ENCODE measurements at regions not wholly inside any gene's neighbourhood (a gene's known extent, or its start where the extent isn't known, plus 50 kb on each side); places are given as distances from the start of the nearest gene placed in this dataset.

GRCh38 chr5:138700581-138701362 is 52.5 kb upstream of the CTNNA1 start (continued):
- TF ChIP-seq SMAD5 (IDR thresholded peaks at IDR 0.05; ENCODE audit: low read depth) = no peak
- TF ChIP-seq EZH2 (IDR thresholded peaks at IDR 0.05; ENCODE audit: borderline replicate concordance, control insufficient read depth, low read depth, low read length) = no peak
- no peak for TF ChIP-seq JUND (IDR thresholded peaks at IDR 0.05; ENCODE audit: low read depth, low read length)
- no peak for TF ChIP-seq CREB1 (IDR thresholded peaks at IDR 0.05; ENCODE audit: low read depth)

GRCh38 chr5:138699482-138699881 is 53.7 kb upstream of the CTNNA1 start:
- Histone ChIP-seq H3K27ac (ENCODE audit: control insufficient read depth, insufficient read depth) (no peak overlapping the region), H3K27me3 (replicated peaks in 1 of 2; ENCODE audit: control insufficient read depth in 2 of 2, insufficient read depth in 2 of 2, low read length in 1 of 2) (no peaks in the 10 kb centered on the region; a peak in 1 of 4 replicates), H3K4me2 (ENCODE audit: control insufficient read depth, insufficient read depth) (no peak overlapping the region), H2AFZ (ENCODE audit: control insufficient read depth, low read depth, low read length) (no peak overlapping the region), H3K9me3 (replicated peaks; ENCODE audit: control insufficient read depth, insufficient read depth, low read length) (no peaks in the 10 kb centered on the region), H3K4me1 (ENCODE audit: control insufficient read depth, insufficient read depth, low read length) (no peaks in the 10 kb centered on the region), H3K4me3 (no peak overlapping the region), H4K20me1 (ENCODE audit: control insufficient read depth, insufficient read depth) (no peaks in the 10 kb centered on the region), H3K9ac (ENCODE audit: control insufficient read depth, insufficient read depth, low read length) (no peak overlapping the region), H3K36me3 (ENCODE audit: control insufficient read depth in 2 of 2, insufficient read depth in 2 of 2, low read length in 1 of 2) (no peaks in the 10 kb centered on the region), H3K79me2 (ENCODE audit: control insufficient read depth, insufficient read depth, low read length) (no peaks in the 10 kb centered on the region)
- in situ Hi-C loops (cut with MboI) (no loop called here), intact Hi-C loops (cut with micrococcal nuclease; ENCODE audit: unreplicated experiment) (no loop called here)
- ATAC-seq (no peak), DNase-seq (ENCODE audit: low read depth, low spot score) (no peak), FAIRE-seq (no peak)
- SMC1A ChIA-PET (ENCODE audit: uncharacterized antibody, unreplicated experiment) = no interaction called here
- POLR2A ChIA-PET = no interaction called here
- BruUV-seq (replicated peaks) = no TSS peak
- WGBS (ENCODE audit: insufficient coverage, insufficient replicate concordance, low lambda C conversion rate, missing lambda C conversion rate) = 59% methylated on average over 2 of the region's 2 CpGs
- CTCF ChIA-PET = no interaction called here
- RAD21 ChIA-PET (ENCODE audit: unreplicated experiment) = no interaction called here
- TF ChIP-seq SMAD5 (IDR thresholded peaks at IDR 0.05; ENCODE audit: low read depth) (no peak), SIN3A (IDR thresholded peaks at IDR 0.05; ENCODE audit: low read depth, low read length) (no peak), NR2C1 (IDR thresholded peaks at IDR 0.05) (no peak), IKZF2 (IDR thresholded peaks at IDR 0.05) (no peak), POU2F2 (IDR thresholded peaks at IDR 0.05; ENCODE audit: borderline replicate concordance, low read depth, low read length) (no peak)
- TF ChIP-seq, protein P1, sequence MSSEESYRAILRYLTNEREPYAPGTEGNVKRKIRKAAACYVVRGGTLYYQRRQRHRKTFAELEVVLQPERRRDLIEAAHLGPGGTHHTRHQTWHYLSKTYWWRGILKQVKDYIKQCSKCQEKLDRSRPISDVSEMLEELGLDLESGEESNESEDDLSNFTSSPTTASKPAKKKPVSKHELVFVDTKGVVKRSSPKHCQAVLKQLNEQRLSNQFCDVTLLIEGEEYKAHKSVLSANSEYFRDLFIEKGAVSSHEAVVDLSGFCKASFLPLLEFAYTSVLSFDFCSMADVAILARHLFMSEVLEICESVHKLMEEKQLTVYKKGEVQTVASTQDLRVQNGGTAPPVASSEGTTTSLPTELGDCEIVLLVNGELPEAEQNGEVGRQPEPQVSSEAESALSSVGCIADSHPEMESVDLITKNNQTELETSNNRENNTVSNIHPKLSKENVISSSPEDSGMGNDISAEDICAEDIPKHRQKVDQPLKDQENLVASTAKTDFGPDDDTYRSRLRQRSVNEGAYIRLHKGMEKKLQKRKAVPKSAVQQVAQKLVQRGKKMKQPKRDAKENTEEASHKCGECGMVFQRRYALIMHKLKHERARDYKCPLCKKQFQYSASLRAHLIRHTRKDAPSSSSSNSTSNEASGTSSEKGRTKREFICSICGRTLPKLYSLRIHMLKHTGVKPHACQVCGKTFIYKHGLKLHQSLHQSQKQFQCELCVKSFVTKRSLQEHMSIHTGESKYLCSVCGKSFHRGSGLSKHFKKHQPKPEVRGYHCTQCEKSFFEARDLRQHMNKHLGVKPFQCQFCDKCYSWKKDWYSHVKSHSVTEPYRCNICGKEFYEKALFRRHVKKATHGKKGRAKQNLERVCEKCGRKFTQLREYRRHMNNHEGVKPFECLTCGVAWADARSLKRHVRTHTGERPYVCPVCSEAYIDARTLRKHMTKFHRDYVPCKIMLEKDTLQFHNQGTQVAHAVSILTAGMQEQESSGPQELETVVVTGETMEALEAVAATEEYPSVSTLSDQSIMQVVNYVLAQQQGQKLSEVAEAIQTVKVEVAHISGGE (CRISPR knock-in tag; IDR thresholded peaks at IDR 0.05) = no peak
- TF ChIP-seq, protein P2, sequence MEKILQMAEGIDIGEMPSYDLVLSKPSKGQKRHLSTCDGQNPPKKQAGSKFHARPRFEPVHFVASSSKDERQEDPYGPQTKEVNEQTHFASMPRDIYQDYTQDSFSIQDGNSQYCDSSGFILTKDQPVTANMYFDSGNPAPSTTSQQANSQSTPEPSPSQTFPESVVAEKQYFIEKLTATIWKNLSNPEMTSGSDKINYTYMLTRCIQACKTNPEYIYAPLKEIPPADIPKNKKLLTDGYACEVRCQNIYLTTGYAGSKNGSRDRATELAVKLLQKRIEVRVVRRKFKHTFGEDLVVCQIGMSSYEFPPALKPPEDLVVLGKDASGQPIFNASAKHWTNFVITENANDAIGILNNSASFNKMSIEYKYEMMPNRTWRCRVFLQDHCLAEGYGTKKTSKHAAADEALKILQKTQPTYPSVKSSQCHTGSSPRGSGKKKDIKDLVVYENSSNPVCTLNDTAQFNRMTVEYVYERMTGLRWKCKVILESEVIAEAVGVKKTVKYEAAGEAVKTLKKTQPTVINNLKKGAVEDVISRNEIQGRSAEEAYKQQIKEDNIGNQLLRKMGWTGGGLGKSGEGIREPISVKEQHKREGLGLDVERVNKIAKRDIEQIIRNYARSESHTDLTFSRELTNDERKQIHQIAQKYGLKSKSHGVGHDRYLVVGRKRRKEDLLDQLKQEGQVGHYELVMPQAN (conservative IDR thresholded peaks at IDR 0.05) = no peak
- TF ChIP-seq, protein P3, sequence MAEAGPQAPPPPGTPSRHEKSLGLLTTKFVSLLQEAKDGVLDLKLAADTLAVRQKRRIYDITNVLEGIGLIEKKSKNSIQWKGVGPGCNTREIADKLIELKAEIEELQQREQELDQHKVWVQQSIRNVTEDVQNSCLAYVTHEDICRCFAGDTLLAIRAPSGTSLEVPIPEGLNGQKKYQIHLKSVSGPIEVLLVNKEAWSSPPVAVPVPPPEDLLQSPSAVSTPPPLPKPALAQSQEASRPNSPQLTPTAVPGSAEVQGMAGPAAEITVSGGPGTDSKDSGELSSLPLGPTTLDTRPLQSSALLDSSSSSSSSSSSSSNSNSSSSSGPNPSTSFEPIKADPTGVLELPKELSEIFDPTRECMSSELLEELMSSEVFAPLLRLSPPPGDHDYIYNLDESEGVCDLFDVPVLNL (IDR thresholded peaks at IDR 0.05; ENCODE audit: low read depth, low read length) = no peak

Data from GM12878 (cell line).